SK-N-SH (cell line): ENCODE measurements at regions not wholly inside any gene's neighbourhood (a gene's known extent, or its start where the extent isn't known, plus 50 kb on each side); places are given as distances from the start of the nearest gene placed in this dataset.

ENCODE experiments used
- CTCF ChIA-PET: fragments of 300-600, 350-600 bp; formaldehyde crosslinking; extraction: SDS; loops from one replicate; lab custom pipeline; 2021; lab: Yijun Ruan, JAX
- POLR2A ChIA-PET: fragments of 350-600 bp; sonication (Branson Sonifier 250); formaldehyde crosslinking; extraction: SDS; loops from one replicate; lab custom pipeline; 2020; ENCODE audit warnings: antibody characterized with exemption, inconsistent platforms; lab: Yijun Ruan, JAX
- DNase-seq: peaks from one replicate; pipeline ENCODE4 v3.0.0; 2012
- H2AFZ ChIP-seq: fragments of 200-600 bp; sonication (generic); 2 replicates; pipeline ENCODE4 v1.8.1; 2016; ENCODE audit warnings: antibody characterized with exemption, mild to moderate bottlenecking, low read depth
- H3F3A ChIP-seq: fragments of 200-600 bp; sonication (generic); replicated peaks from 2 replicates; pipeline ENCODE3; 2016; ENCODE audit warnings: antibody characterized with exemption, mild to moderate bottlenecking; ENCODE audit not compliant: insufficient read depth
- H3K27ac ChIP-seq, 2 experiments: fragments of 200-500 bp in 1 of 2; fragments of 200-600 bp in 1 of 2; sonication (Bioruptor generic) in 1 of 2; sonication (generic), shearing (Covaris generic) in 1 of 2; 2 replicates each; pipeline versions ENCODE4 v1.5.1 to v1.6.1; 2014 to 2016; ENCODE audit warnings: low read depth in 2 of 2, inconsistent platforms in 1 of 2, low read length in 1 of 2, mild to moderate bottlenecking in 1 of 2, mixed read lengths in 1 of 2
- H3K27me3 ChIP-seq: fragments of 200-600 bp; sonication (generic), shearing (Covaris generic); 2 replicates; pipeline ENCODE4 v1.6.1; 2016; ENCODE audit warnings: mixed run types; ENCODE audit not compliant: insufficient read depth
- H3K36me3 ChIP-seq, 2 experiments: fragments of 200-500 bp in 1 of 2; fragments of 200-600 bp in 1 of 2; sonication (Bioruptor generic) in 1 of 2; sonication (generic) in 1 of 2; replicated peaks in 1 of 2; 2 replicates each; pipeline versions ENCODE3 to v1.5.1; 2014 to 2016; ENCODE audit warnings: low read length in 1 of 2, mild to moderate bottlenecking in 1 of 2; ENCODE audit not compliant: insufficient read depth in 2 of 2, control insufficient read depth in 1 of 2
- H3K4me1 ChIP-seq, 2 experiments: fragments of 200-500 bp in 1 of 2; fragments of 200-600 bp in 1 of 2; sonication (Bioruptor generic) in 1 of 2; sonication (generic), shearing (Covaris generic) in 1 of 2; 2 replicates each; pipeline versions ENCODE4 v1.5.1 to v1.6.1; 2014 to 2016; ENCODE audit warnings: low read depth in 1 of 2, low read length in 1 of 2, mixed run types in 1 of 2; ENCODE audit not compliant: insufficient read depth in 2 of 2, control insufficient read depth in 1 of 2
- H3K4me2 ChIP-seq: fragments of 200-600 bp; sonication (generic), shearing (Covaris generic); 2 replicates; pipeline ENCODE4 v1.6.1; 2017; ENCODE audit warnings: mixed run types
- H3K4me3 ChIP-seq, 2 experiments: fragments of 200-500 bp in 1 of 2; fragments of 200-600 bp in 1 of 2; sonication (Bioruptor generic) in 1 of 2; sonication (generic), shearing (Covaris generic) in 1 of 2; 2 replicates each; pipeline versions ENCODE4 v1.5.1 to v1.8.1; 2014 to 2016; ENCODE audit warnings: low read depth in 2 of 2, inconsistent platforms in 1 of 2, low read length in 1 of 2, mild to moderate bottlenecking in 1 of 2, mixed read lengths in 1 of 2, moderate library complexity in 1 of 2
- H3K79me2 ChIP-seq: fragments of 200-600 bp; sonication (generic); 2 replicates; pipeline ENCODE4 v1.8.1; 2017; ENCODE audit warnings: mild to moderate bottlenecking; ENCODE audit not compliant: insufficient read depth
- H3K9ac ChIP-seq: fragments of 200-600 bp; sonication (generic); 2 replicates; pipeline ENCODE4 v1.6.1; 2017; ENCODE audit warnings: mixed run types
- H3K9me2 ChIP-seq: fragments of 200-600 bp; sonication (generic); 2 replicates; pipeline ENCODE4 v1.6.1; 2017; ENCODE audit warnings: mixed run types
- H3K9me3 ChIP-seq: fragments of 200-600 bp; sonication (generic); 2 replicates; pipeline ENCODE4 v1.6.1; 2017; ENCODE audit warnings: mixed run types, mild to moderate bottlenecking, moderate library complexity
- H4K20me1 ChIP-seq: fragments of 200-600 bp; sonication (generic); 2 replicates; pipeline ENCODE4 v1.6.1; 2017; ENCODE audit warnings: mild to moderate bottlenecking, mixed run types; ENCODE audit not compliant: insufficient read depth
- CHD2 ChIP-seq: fragments of 150-350 bp; IDR thresholded peaks from 2 replicates; pipeline ENCODE4 v1.6.1; 2018; ENCODE audit warnings: low read length; ENCODE audit not compliant: partially characterized antibody
- EP300 ChIP-seq, 2 experiments: IDR thresholded peaks; 2 replicates each; pipeline versions ENCODE4 v1.4.0 to v1.6.1; 2012; ENCODE audit warnings: borderline replicate concordance in 1 of 2, low read depth in 1 of 2, low read length in 1 of 2
- EZH2phosphoT487 ChIP-seq: fragments of 200-600 bp; sonication (generic); IDR thresholded peaks from 2 replicates; pipeline ENCODE4 v1.6.1; 2017; ENCODE audit warnings: low read depth, mixed run types, mild to moderate bottlenecking, antibody characterized with exemption, moderate library complexity, borderline replicate concordance
- FOXJ3 ChIP-seq: sonication (generic); formaldehyde crosslinking; IDR thresholded peaks from 2 replicates; pipeline ENCODE4 v1.5.1; 2020; ENCODE audit warnings: mild to moderate bottlenecking, missing genetic modification reagents
- GABPA ChIP-seq: IDR thresholded peaks from 2 replicates; pipeline ENCODE4 v1.4.0; 2012; ENCODE audit warnings: low read depth, mild to moderate bottlenecking
- JUND ChIP-seq: IDR thresholded peaks from 2 replicates; pipeline ENCODE4 v1.4.0; 2012
- MEF2A ChIP-seq: IDR thresholded peaks from 2 replicates; pipeline ENCODE4 v1.4.0; 2012; ENCODE audit warnings: low read depth, borderline replicate concordance
- NFIC ChIP-seq: IDR thresholded peaks from 2 replicates; pipeline ENCODE4 v1.4.0; 2012; ENCODE audit warnings: borderline replicate concordance
- NRF1 ChIP-seq: IDR thresholded peaks from 2 replicates; pipeline ENCODE4 v1.6.1; 2012; ENCODE audit warnings: low read depth, mild to moderate bottlenecking, low read length
- POLR2AphosphoS5 ChIP-seq: IDR thresholded peaks from 2 replicates; pipeline ENCODE4 v1.6.1; 2012; ENCODE audit warnings: low read depth, low read length
- RAD21 ChIP-seq: IDR thresholded peaks from 2 replicates; pipeline ENCODE4 v1.6.1; 2012; ENCODE audit warnings: mild to moderate bottlenecking, low read length
- RCOR1 ChIP-seq: fragments of 150-350 bp; IDR thresholded peaks from 2 replicates; pipeline ENCODE4 v1.6.1; 2017; ENCODE audit warnings: antibody characterized with exemption, low read length
- RFX5 ChIP-seq: IDR thresholded peaks from 2 replicates; pipeline ENCODE4 v1.6.1; 2012; ENCODE audit warnings: mild to moderate bottlenecking, improper control_type of control experiment, low read length
- RXRA ChIP-seq: IDR thresholded peaks from 2 replicates; pipeline ENCODE4 v1.4.0; 2012; ENCODE audit warnings: low read depth, mild to moderate bottlenecking, borderline replicate concordance
- SMC3 ChIP-seq: IDR thresholded peaks from 2 replicates; pipeline ENCODE4 v1.6.1; 2012; ENCODE audit warnings: low read depth, low read length, improper control_type of control experiment
- TAF1 ChIP-seq: IDR thresholded peaks from 2 replicates; pipeline ENCODE4 v1.6.1; 2012; ENCODE audit warnings: low read depth, mild to moderate bottlenecking, low read length, moderate library complexity, borderline replicate concordance
- YY1 ChIP-seq: IDR thresholded peaks from 2 replicates; pipeline ENCODE4 v1.4.0; 2012; ENCODE audit warnings: low read depth, mild to moderate bottlenecking
- WGBS: methylation state at CpG from one replicate; pipeline ENCODE4 v1.1.6; 2017; ENCODE audit warnings: low lambda C conversion rate; 5-methylcytosine and 5-hydroxymethylcytosine counted together
- TF ChIP-seq, protein P1 (sequence below): IDR thresholded peaks from 2 replicates; pipeline ENCODE4 v1.4.0; 2012; ENCODE audit warnings: low read depth
- TF ChIP-seq, protein P2 (sequence below): fragments of 200-600 bp; sonication (generic); IDR thresholded peaks from 2 replicates; pipeline ENCODE4 v1.6.1; 2017; ENCODE audit warnings: antibody characterized with exemption, mild to moderate bottlenecking, moderate library complexity
- TF ChIP-seq, protein P3 (sequence below): IDR thresholded peaks from 2 replicates; pipeline ENCODE4; 2012

DNA sequence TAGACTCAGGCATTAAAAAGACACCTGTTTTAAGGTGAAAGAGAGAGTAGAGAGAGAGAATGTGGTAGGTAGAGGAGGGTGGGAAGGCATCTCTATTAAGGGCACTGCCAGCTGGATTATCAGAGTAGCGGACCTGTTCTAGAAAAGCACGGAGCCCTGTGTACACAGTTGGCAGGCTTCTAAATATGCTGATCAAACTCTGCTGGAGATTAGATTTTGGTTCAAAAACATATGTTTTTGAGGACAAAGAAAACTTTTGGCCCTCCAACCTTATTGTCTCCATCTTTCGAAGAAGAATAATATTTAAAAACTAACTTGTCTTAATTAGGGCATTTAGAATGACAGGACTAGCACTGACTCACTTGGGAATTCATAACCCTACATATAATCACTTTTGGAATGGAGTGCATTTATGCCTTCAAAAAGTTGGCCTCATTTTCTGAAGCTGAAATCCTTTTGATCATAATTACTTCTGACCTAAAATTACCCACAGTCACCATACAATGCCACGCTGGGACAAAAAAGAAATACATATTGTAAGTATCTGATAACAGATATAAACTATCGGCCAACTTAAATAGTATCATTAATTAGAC, 254.6 kb downstream of the MEIS1 start:
- no peaks in the 10 kb centered on the region for H3K9me2 ChIP-seq
- H3K4me3 ChIP-seq, result no peak overlapping the region
- H3K36me3 ChIP-seq, result no peaks in the 10 kb centered on the region
- H2AFZ ChIP-seq, result no peak overlapping the region
- no peak overlapping the region for H3K9ac ChIP-seq
- no peaks in the 10 kb centered on the region for H3K79me2 ChIP-seq
- H3K9me3 ChIP-seq, result no peaks in the 10 kb centered on the region
- 54% methylated on average over 5 of the region's 5 CpGs for WGBS
- no peaks in the 10 kb centered on the region for H4K20me1 ChIP-seq
- H3K27me3 ChIP-seq, result no peaks in the 10 kb centered on the region
- TF ChIP-seq, protein P1, sequence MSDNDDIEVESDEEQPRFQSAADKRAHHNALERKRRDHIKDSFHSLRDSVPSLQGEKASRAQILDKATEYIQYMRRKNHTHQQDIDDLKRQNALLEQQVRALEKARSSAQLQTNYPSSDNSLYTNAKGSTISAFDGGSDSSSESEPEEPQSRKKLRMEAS, result no peak
- TF ChIP-seq POLR2AphosphoS5 (no peak), EP300 (IDR thresholded peaks at IDR 0.05; ENCODE audit: borderline replicate concordance in 1 of 2, low read depth in 1 of 2, low read length in 1 of 2) (no peak), RXRA (no peak), JUND (no peak), GABPA (no peak), YY1 (no peak), NFIC (no peak), MEF2A (no peak), SMC3 (no peak), EZH2phosphoT487 (no peak), FOXJ3 (CRISPR knock-in tag) (no peak), RFX5 (no peak), RAD21 (no peak), TAF1 (no peak), RCOR1 (no peak), CHD2 (no peak), NRF1 (no peak)
- TF ChIP-seq, protein P2, sequence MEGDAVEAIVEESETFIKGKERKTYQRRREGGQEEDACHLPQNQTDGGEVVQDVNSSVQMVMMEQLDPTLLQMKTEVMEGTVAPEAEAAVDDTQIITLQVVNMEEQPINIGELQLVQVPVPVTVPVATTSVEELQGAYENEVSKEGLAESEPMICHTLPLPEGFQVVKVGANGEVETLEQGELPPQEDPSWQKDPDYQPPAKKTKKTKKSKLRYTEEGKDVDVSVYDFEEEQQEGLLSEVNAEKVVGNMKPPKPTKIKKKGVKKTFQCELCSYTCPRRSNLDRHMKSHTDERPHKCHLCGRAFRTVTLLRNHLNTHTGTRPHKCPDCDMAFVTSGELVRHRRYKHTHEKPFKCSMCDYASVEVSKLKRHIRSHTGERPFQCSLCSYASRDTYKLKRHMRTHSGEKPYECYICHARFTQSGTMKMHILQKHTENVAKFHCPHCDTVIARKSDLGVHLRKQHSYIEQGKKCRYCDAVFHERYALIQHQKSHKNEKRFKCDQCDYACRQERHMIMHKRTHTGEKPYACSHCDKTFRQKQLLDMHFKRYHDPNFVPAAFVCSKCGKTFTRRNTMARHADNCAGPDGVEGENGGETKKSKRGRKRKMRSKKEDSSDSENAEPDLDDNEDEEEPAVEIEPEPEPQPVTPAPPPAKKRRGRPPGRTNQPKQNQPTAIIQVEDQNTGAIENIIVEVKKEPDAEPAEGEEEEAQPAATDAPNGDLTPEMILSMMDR, result no peak
- TF ChIP-seq, protein P3, sequence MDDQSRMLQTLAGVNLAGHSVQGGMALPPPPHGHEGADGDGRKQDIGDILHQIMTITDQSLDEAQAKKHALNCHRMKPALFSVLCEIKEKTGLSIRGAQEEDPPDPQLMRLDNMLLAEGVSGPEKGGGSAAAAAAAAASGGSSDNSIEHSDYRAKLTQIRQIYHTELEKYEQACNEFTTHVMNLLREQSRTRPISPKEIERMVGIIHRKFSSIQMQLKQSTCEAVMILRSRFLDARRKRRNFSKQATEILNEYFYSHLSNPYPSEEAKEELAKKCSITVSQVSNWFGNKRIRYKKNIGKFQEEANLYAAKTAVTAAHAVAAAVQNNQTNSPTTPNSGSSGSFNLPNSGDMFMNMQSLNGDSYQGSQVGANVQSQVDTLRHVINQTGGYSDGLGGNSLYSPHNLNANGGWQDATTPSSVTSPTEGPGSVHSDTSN, result no peak
- POLR2A ChIA-PET, result no interaction called here
- H3F3A ChIP-seq, result no peaks in the 10 kb centered on the region
- no peak for DNase-seq
- no peak overlapping the region for H3K27ac ChIP-seq
- H3K4me1 ChIP-seq, result peaks cover 0 to 8% of the 10 kb centered on the region in 2 experiments; a peak in 1 of 4 replicates
- CTCF ChIA-PET, result interaction anchor here (1.0 kb wide), 1 partner anchor 21 kb away, joined by 3 read pairs; no protein-coding TSS in a partner anchor
- H3K4me2 ChIP-seq, result no peak overlapping the region
